Neural progenitor cell (in vitro differentiated cells): ENCODE measurements at regions not wholly inside any gene's neighbourhood (a gene's known extent, or its start where the extent isn't known, plus 50 kb on each side); places are given as distances from the start of the nearest gene placed in this dataset.

ENCODE experiments used
- CTCF ChIP-seq: fragments of 200-600 bp; sonication (generic); IDR thresholded peaks from 2 replicates; pipeline ENCODE4 v1.5.1; 2017; ENCODE audit warnings: antibody characterized with exemption, mild to moderate bottlenecking
- EZH2 ChIP-seq: fragments of 200-600 bp; sonication (generic); IDR thresholded peaks from 2 replicates; pipeline ENCODE4 v1.6.1; 2017; ENCODE audit warnings: antibody characterized with exemption, mild to moderate bottlenecking, moderate library complexity
- EZH2phosphoT487 ChIP-seq: fragments of 200-600 bp; sonication (generic); IDR thresholded peaks from 2 replicates; pipeline ENCODE4 v1.6.1; 2017; ENCODE audit warnings: antibody characterized with exemption

- TF ChIP-seq EZH2 (no peak), CTCF (no peak), EZH2phosphoT487 (no peak)
These were observed 153.9 kb upstream of the SPAG17 start for GRCh38 chr1:118338936-118339335.
